ENCODE measurements at regions not wholly inside any gene's neighbourhood (a gene's known extent, or its start where the extent isn't known, plus 50 kb on each side); places are given as distances from the start of the nearest gene placed in this dataset.

- CTCF ChIA-PET: interaction anchor here (1.4 kb wide), 1 partner anchor 19 kb away, joined by 4 read pairs; no protein-coding TSS in a partner anchor
- no peak for DNase-seq (ENCODE audit: extremely low spot score)
- POLR2A ChIA-PET: no interaction called here
- no peak for TF ChIP-seq CTCF (IDR thresholded peaks at IDR 0.05; ENCODE audit: control extremely low read depth, extremely low read depth, low read depth, missing control alignments)
Observed at GRCh38 chr13:59300355-59301173, 863.2 kb downstream of the DIAPH3 start.

- TF ChIP-seq CTCF (IDR thresholded peaks at IDR 0.05; ENCODE audit: control extremely low read depth, extremely low read depth, low read depth, missing control alignments): no peak
- ChIA-PET POLR2A (no interaction called here), CTCF (no interaction called here)
- no peak for DNase-seq (ENCODE audit: extremely low spot score)
Observed at GRCh38 chr13:59301174-59301567, 862.6 kb downstream of the DIAPH3 start.

- POLR2A ChIA-PET: no interaction called here
Observed at GRCh38 chr13:59303433-59303832, 860.3 kb downstream of the DIAPH3 start.

GRCh38 chr13:59304596-59304995 lies 859.1 kb downstream of the DIAPH3 start:
- ChIA-PET CTCF (interaction anchor here (1.3 to 1.7 kb wide), 3 partner anchors 12 to 1680 kb away, joined by 3 to 9 read pairs (median 4); no protein-coding TSS in a partner anchor), POLR2A (no interaction called here)
- DNase-seq (ENCODE audit: extremely low spot score): no peak
- no peak for TF ChIP-seq CTCF (IDR thresholded peaks at IDR 0.05; ENCODE audit: control extremely low read depth, extremely low read depth, low read depth, missing control alignments)

More at GRCh38 chr13:59303433-59303832, 860.3 kb downstream of the DIAPH3 start:
- no peak for DNase-seq (ENCODE audit: extremely low spot score)
- CTCF ChIA-PET: no interaction called here
- TF ChIP-seq CTCF (IDR thresholded peaks at IDR 0.05; ENCODE audit: control extremely low read depth, extremely low read depth, low read depth, missing control alignments): no peak

GRCh38 chr13:59305896-59306295 lies 857.8 kb downstream of the DIAPH3 start:
- CTCF ChIA-PET: interaction anchor here (1.0 kb wide), 1 partner anchor 1681 kb away, joined by 3 read pairs; no protein-coding TSS in a partner anchor
- no peak for TF ChIP-seq CTCF (IDR thresholded peaks at IDR 0.05; ENCODE audit: control extremely low read depth, extremely low read depth, low read depth, missing control alignments)
- POLR2A ChIA-PET: no interaction called here
- no peak for DNase-seq (ENCODE audit: extremely low spot score)

- ChIA-PET POLR2A (no interaction called here), CTCF (interaction anchor here (0.9 to 2.2 kb wide), 3 partner anchors 11 to 1688 kb away, joined by 3 to 6 read pairs (median 5); no protein-coding TSS in a partner anchor)
- DNase-seq (ENCODE audit: extremely low spot score): no peak
- no peak for TF ChIP-seq CTCF (IDR thresholded peaks at IDR 0.05; ENCODE audit: control extremely low read depth, extremely low read depth, low read depth, missing control alignments)
Observed at GRCh38 chr13:59312776-59313175, 851.0 kb downstream of the DIAPH3 start.
